ENCODE measurements at regions not wholly inside any gene's neighbourhood (a gene's known extent, or its start where the extent isn't known, plus 50 kb on each side); places are given as distances from the start of the nearest gene placed in this dataset.

DNA sequence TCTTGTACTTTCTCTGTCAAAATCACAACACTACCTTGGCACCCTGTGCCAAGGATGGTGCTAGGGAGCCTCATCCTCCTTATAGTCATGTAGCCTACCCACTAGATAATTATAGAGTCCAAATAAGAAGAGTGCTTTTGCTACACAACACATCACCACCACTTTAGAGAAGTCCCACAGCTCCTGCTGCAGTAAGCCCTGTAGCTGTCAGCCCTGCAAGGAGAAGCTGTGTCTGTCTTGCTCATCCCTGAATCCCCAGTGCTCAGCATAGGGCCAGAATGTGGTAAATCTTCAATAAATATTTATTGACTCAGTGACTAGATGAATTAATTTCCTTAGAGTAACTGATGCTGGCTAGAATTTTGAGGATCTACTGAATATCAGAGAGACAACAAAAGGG lies 190.8 kb downstream of the ZNF621 start:
- H2BK12ac ChIP-seq (ENCODE audit: low read depth, low read length): no peak overlapping the region
- DNase-seq (ENCODE audit: low read depth in 1 of 2, low spot score in 2 of 2): no peak
- no peak overlapping the region for H3K18ac ChIP-seq (ENCODE audit: extremely low read depth, low read length)
- no peak overlapping the region for H3K23ac ChIP-seq (ENCODE audit: insufficient read length)
- no peak overlapping the region for H4K5ac ChIP-seq (ENCODE audit: insufficient read length, low read depth, low read length)
- no peak overlapping the region for H2AFZ ChIP-seq (ENCODE audit: low read length)
- H3K27ac ChIP-seq (ENCODE audit: low read depth, low read length): no peak overlapping the region
- no peaks in the 10 kb centered on the region for H3K4me1 ChIP-seq (replicated peaks in 1 of 4; ENCODE audit: control insufficient read depth in 3 of 4, insufficient read depth in 4 of 4, low read length in 3 of 4)
- H3K4ac ChIP-seq (replicated peaks; ENCODE audit: insufficient read length, low read depth, low read length): no peak overlapping the region
- TF ChIP-seq CBX8 (IDR thresholded peaks at IDR 0.05; ENCODE audit: borderline replicate concordance, low read depth, low read length) (no peak), GTF2F1 (IDR thresholded peaks at IDR 0.05; ENCODE audit: borderline replicate concordance, low read depth, low read length) (no peak), KDM5A (IDR thresholded peaks at IDR 0.05; ENCODE audit: low read length) (no peak), SP1 (IDR thresholded peaks at IDR 0.05; ENCODE audit: low read depth, low read length) (no peak)
- H3K79me2 ChIP-seq (ENCODE audit: control insufficient read depth in 1 of 2, insufficient read depth in 2 of 2, low read length in 2 of 2): no peaks in the 10 kb centered on the region
- no peak overlapping the region for H3K9ac ChIP-seq (replicated peaks in 1 of 4; ENCODE audit: extremely low read depth in 1 of 4, low read depth in 3 of 4, low read length in 3 of 4)
- no peak overlapping the region for H2BK15ac ChIP-seq (ENCODE audit: low read length)
- no peak overlapping the region for H3K56ac ChIP-seq (replicated peaks; ENCODE audit: insufficient read length, low read depth, low read length)
- H4K8ac ChIP-seq (ENCODE audit: extremely low read depth, insufficient read depth, low read length): no peak overlapping the region
- H4K20me1 ChIP-seq (replicated peaks in 1 of 2; ENCODE audit: control insufficient read depth in 1 of 2, insufficient read depth in 2 of 2, low read length in 2 of 2): no peaks in the 10 kb centered on the region
- FAIRE-seq: no peak
- H3K14ac ChIP-seq (ENCODE audit: insufficient read length): no peak overlapping the region
- H3K9me3 ChIP-seq (ENCODE audit: insufficient read depth in 2 of 2, low read depth in 1 of 2, low read length in 1 of 2): no peaks in the 10 kb centered on the region
- H3K36me3 ChIP-seq (ENCODE audit: control insufficient read depth in 2 of 4, insufficient read depth in 4 of 4, low read length in 3 of 4): no peaks in the 10 kb centered on the region
- no peaks in the 10 kb centered on the region for H3K23me2 ChIP-seq (ENCODE audit: low read depth, low read length)
- H2BK5ac ChIP-seq (ENCODE audit: low read depth, low read length): no peak overlapping the region
- no peak overlapping the region for H2AK5ac ChIP-seq (ENCODE audit: low read depth, low read length)
- ChIA-PET CTCF (ENCODE audit: partially characterized antibody) (interaction anchor here (1.6 kb wide), 1 partner anchor 10 kb away, joined by 4 read pairs; no protein-coding TSS in a partner anchor), POLR2A (ENCODE audit: partially characterized antibody) (no interaction called here)
- H3K4me3 ChIP-seq (ENCODE audit: extremely low read depth in 1 of 4, insufficient read depth in 2 of 4, low read depth in 3 of 4, low read length in 4 of 4): no peak overlapping the region
- no peak overlapping the region for H2BK20ac ChIP-seq (ENCODE audit: low read length)
- no peaks in the 10 kb centered on the region for H3K79me1 ChIP-seq (ENCODE audit: low read depth, low read length)
- H2BK120ac ChIP-seq (replicated peaks; ENCODE audit: low read depth, low read length): no peak overlapping the region
- H4K91ac ChIP-seq (replicated peaks; ENCODE audit: insufficient read length, low read length): no peak overlapping the region
- H3K4me2 ChIP-seq (ENCODE audit: insufficient read depth in 1 of 2, low read depth in 2 of 2, low read length in 2 of 2): no peak overlapping the region
- no peaks in the 10 kb centered on the region; a peak in 1 of 7 replicates for H3K27me3 ChIP-seq (replicated peaks in 1 of 4; ENCODE audit: control insufficient read depth in 3 of 4, extremely low read depth in 1 of 4, insufficient read depth in 3 of 4, low read length in 3 of 4)
